ENCODE measurements at regions not wholly inside any gene's neighbourhood (a gene's known extent, or its start where the extent isn't known, plus 50 kb on each side); places are given as distances from the start of the nearest gene placed in this dataset.

- DNase-seq (ENCODE audit: extremely low read depth in 1 of 4, low spot score in 3 of 4) (no peak), FAIRE-seq (no peak), ATAC-seq (no peak)
- BruUV-seq (replicated peaks), result no TSS peak
- no peaks in the 10 kb centered on the region for H3K9me3 ChIP-seq (replicated peaks; ENCODE audit: control insufficient read depth, insufficient read depth, low read depth, low read length)
- no peak overlapping the region for H3K4me3 ChIP-seq
- no peak overlapping the region for H3K4me2 ChIP-seq (ENCODE audit: insufficient read depth, low read length)
- H4K20me1 ChIP-seq (replicated peaks; ENCODE audit: control insufficient read depth, insufficient read depth, low read length), result no peaks in the 10 kb centered on the region
- no peak for TF ChIP-seq ZNF431 (CRISPR knock-in tag; IDR thresholded peaks at IDR 0.05)
- no peak for TF ChIP-seq ZNF311 (CRISPR knock-in tag; IDR thresholded peaks at IDR 0.05)
- no peak for TF ChIP-seq SP2 (IDR thresholded peaks at IDR 0.05; ENCODE audit: extremely low read depth, low read depth, low read length, poor library complexity, severe bottlenecking)
- TF ChIP-seq ZNF212 (CRISPR knock-in tag; IDR thresholded peaks at IDR 0.05), result no peak
- no peak for TF ChIP-seq ARNT (IDR thresholded peaks at IDR 0.05)
- TF ChIP-seq GABPB1 (CRISPR knock-in tag; IDR thresholded peaks at IDR 0.05), result no peak
- TF ChIP-seq MTA1 (IDR thresholded peaks at IDR 0.05; ENCODE audit: borderline replicate concordance), result no peak
- no peak for TF ChIP-seq ZNF41 (CRISPR knock-in tag; conservative IDR thresholded peaks at IDR 0.05)
- TF ChIP-seq FOS (IDR thresholded peaks at IDR 0.05; ENCODE audit: extremely low read depth, insufficient read length), result no peak
- no peak for TF ChIP-seq JUNB (CRISPR knock-in tag; conservative IDR thresholded peaks at IDR 0.05)
- TF ChIP-seq GABPA (tag; conservative IDR thresholded peaks at IDR 0.05; ENCODE audit: low read depth), result no peak
- TF ChIP-seq THRAP3 (IDR thresholded peaks at IDR 0.05; ENCODE audit: borderline replicate concordance), result no peak
- TF ChIP-seq IFI16 (CRISPR knock-in tag; IDR thresholded peaks at IDR 0.05), result no peak
- TF ChIP-seq CBFB (CRISPR knock-in tag; IDR thresholded peaks at IDR 0.05), result no peak
- no peaks in the 10 kb centered on the region for H3K4me1 ChIP-seq (replicated peaks in 1 of 2; ENCODE audit: control insufficient read depth in 2 of 2, insufficient read depth in 2 of 2, low read length in 2 of 2)
- H3K36me3 ChIP-seq (ENCODE audit: control insufficient read depth, insufficient read depth, low read length), result no peaks in the 10 kb centered on the region
- H3K9ac ChIP-seq (ENCODE audit: insufficient read depth in 1 of 2, low read depth in 2 of 2, low read length in 2 of 2), result no peak overlapping the region
- ChIA-PET POLR2A (no interaction called here), CTCF (ENCODE audit: low intra/inter-chr PET ratio) (no interaction called here)
- no peak overlapping the region for H3K27ac ChIP-seq (ENCODE audit: extremely low read depth, low read depth, low read length)
- no peaks in the 10 kb centered on the region for H3K79me2 ChIP-seq (ENCODE audit: control insufficient read depth, insufficient read depth, low read length)
- H3K9me1 ChIP-seq (ENCODE audit: control insufficient read depth, insufficient read depth, low read length), result no peaks in the 10 kb centered on the region
- intact Hi-C loops (cut with micrococcal nuclease) (no loop called here), in situ Hi-C loops (cut with MboI) (no loop called here)
- WGBS (ENCODE audit: insufficient coverage, low coverage, missing lambda C conversion rate), result 0% methylated on average over 3 of the region's 3 CpGs
- H3K27me3 ChIP-seq (ENCODE audit: control insufficient read depth in 2 of 2, insufficient read depth in 2 of 2, low read length in 2 of 2), result no peaks in the 10 kb centered on the region
- no peak overlapping the region for H2AFZ ChIP-seq (ENCODE audit: low read depth, low read length)
These were observed 795.9 kb upstream of the PCDH9 start for GRCh38 chr13:68026077-68026476.

All from K562 (cell line).